ENCODE measurements at regions not wholly inside any gene's neighbourhood (a gene's known extent, or its start where the extent isn't known, plus 50 kb on each side); places are given as distances from the start of the nearest gene placed in this dataset.

DNA sequence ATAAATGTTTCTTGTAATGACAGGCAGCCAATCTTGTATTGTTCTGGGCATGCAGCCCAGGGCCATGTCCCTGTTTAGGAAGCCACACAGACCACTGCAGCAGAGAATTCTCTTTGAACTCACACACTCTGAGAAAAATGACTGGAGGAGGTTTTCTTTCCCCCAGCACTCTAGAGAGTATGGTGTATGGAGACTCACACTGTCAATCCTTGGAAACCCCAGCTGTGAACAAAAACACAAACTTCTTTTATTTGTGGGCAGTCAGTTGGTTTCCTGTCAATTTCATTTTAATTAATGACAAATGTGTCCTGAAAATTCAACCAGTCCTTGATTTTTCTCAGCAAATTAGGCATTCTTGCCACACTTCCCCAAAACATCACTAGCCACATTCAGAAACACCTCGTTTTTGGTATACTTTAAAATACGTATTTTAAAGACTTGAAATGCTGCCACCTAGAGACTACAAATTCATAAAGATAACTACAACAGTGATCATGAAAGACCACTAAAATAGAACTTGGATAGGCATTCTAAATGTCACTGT lies 52.9 kb upstream of the UFL1 start:
- TF ChIP-seq POLR2A (IDR thresholded peaks at IDR 0.05): no peak
- TF ChIP-seq, protein P1, sequence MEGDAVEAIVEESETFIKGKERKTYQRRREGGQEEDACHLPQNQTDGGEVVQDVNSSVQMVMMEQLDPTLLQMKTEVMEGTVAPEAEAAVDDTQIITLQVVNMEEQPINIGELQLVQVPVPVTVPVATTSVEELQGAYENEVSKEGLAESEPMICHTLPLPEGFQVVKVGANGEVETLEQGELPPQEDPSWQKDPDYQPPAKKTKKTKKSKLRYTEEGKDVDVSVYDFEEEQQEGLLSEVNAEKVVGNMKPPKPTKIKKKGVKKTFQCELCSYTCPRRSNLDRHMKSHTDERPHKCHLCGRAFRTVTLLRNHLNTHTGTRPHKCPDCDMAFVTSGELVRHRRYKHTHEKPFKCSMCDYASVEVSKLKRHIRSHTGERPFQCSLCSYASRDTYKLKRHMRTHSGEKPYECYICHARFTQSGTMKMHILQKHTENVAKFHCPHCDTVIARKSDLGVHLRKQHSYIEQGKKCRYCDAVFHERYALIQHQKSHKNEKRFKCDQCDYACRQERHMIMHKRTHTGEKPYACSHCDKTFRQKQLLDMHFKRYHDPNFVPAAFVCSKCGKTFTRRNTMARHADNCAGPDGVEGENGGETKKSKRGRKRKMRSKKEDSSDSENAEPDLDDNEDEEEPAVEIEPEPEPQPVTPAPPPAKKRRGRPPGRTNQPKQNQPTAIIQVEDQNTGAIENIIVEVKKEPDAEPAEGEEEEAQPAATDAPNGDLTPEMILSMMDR (IDR thresholded peaks at IDR 0.05): no peak

All from testis (tissue), 2 donors.